ENCODE measurements at regions not wholly inside any gene's neighbourhood (a gene's known extent, or its start where the extent isn't known, plus 50 kb on each side); places are given as distances from the start of the nearest gene placed in this dataset.
"Not testable (repeated sequence)": the region's sequence is repeated elsewhere in the genome, so short reads cannot be mapped to it uniquely, and the experiment has no call there.

DNA sequence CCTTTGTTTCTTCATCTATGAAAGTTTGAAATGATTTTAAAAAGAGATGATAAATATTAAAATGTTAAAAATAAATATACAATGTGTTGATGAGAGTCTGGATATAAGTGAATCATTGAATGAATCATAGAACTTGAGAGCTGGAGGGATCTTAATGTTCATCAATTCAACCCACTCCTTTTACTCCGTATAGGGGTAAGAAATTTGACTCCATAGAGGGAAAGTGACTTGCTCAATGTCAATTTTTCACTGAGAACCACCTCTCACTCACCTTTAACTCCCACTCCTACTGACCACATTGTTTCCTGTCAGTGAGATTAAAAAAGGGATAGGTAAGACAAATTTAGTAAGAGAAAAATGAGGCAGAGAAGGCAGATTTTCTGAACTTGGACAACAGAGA lies 557.2 kb upstream of the GRIA3 start:
- no peak for DNase-seq (ENCODE audit: low read depth in 1 of 2, low spot score in 1 of 2)

- no peak for DNase-seq (ENCODE audit: low read depth in 1 of 2, low spot score in 1 of 2)
Measured at GRCh38 chrX:122641136-122641535, 542.9 kb upstream of the GRIA3 start.

- DNase-seq (ENCODE audit: low read depth in 1 of 2, low spot score in 1 of 2) = no peak
Measured at GRCh38 chrX:122641826-122642225, 542.3 kb upstream of the GRIA3 start.

- DNase-seq (ENCODE audit: low read depth in 1 of 2, low spot score in 1 of 2) = not testable (repeated sequence)
Measured at GRCh38 chrX:122655256-122655655, 528.8 kb upstream of the GRIA3 start.

- DNase-seq (ENCODE audit: low read depth in 1 of 2, low spot score in 1 of 2) = no peak
Measured at GRCh38 chrX:122666601-122667000, 517.5 kb upstream of the GRIA3 start.

- no peak for DNase-seq (ENCODE audit: low read depth in 1 of 2, low spot score in 1 of 2)
Measured at GRCh38 chrX:122667667-122668066, 516.4 kb upstream of the GRIA3 start.

DNA sequence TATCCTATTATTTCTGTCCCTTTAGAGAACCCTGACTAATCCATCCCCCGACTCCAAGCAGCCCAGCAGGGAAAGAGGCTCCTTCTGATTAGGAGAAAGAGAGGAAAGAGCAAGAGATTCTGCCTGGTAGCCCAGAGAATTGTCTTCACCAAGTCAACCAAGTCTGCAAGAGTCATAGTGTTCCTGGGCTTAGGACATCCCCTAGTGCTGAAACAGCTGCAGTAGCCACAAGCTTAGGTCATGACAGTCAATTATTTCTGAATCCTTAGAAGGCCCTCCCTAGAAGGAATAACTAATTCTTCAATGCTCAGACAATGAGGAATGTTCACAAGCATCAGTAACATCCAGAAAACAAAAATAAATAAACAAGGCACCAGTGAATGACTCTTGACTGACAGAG lies 480.3 kb upstream of the GRIA3 start:
- DNase-seq (ENCODE audit: low read depth in 1 of 2, low spot score in 1 of 2) = no peak

DNA sequence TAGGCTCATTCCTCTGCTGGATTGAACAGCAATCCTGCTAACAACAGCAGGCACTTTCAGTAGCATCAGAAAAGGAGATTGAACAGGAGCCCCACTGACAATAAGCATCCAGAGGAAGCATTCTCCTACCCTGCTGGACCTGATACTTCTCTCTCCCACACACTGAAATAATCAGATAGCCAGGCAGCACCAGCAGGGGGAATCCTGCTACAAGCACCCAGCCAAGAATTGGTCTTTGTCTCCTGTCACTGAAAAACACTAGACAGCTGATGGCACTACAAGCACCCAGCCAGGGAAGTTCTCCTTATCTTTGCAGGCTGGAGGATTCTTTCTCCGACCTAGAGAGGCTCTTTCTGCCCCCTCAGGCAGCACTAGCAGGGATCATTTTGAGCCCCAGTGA lies 444.3 kb upstream of the GRIA3 start:
- DNase-seq (ENCODE audit: low read depth in 1 of 2, low spot score in 1 of 2) = no peak

DNA sequence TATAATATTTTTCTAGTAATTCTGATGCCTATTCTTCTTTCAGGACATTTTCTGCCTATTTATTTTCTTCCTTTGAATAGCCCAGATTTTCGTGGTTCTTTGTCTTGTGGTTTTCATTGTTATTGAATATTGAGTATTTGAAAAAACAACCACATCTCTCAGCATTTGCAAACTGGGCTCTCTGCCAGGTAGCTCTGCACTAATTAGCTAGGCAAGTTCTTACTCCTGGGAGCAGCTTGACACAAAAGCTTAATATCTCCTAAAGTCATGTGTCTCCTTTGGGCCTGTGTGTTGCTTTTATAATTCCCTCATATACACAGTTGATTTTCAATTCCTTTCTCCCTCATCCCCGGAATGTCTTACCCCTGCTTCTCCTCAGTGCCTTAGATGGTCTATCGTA lies 413.5 kb upstream of the GRIA3 start:
- DNase-seq (ENCODE audit: low read depth in 1 of 2, low spot score in 1 of 2) = no peak

DNA sequence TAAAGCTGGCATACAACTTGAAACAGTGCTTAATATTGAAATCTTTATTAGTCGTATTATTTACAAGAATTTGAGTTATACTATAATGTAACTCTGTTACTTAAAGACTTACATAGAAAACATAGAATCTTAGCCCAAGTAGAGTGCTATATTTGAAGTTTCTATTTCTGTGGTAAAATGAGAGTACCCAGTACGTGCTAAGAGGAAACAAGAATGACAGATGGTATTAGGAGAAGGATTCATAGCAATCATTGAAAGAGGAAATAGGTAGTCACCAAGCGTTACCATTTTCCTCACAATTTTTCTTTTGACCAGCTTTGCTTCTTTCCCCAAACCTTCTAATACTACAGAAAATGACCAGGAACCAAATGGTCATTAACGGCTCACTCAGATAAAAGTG lies 412.1 kb upstream of the GRIA3 start:
- no peak for DNase-seq (ENCODE audit: low read depth in 1 of 2, low spot score in 1 of 2)

- no peak for DNase-seq (ENCODE audit: low read depth in 1 of 2, low spot score in 1 of 2)
Measured at GRCh38 chrX:122777766-122778165, 406.3 kb upstream of the GRIA3 start.

GRCh38 chrX:122783918-122784317 lies 400.2 kb upstream of the GRIA3 start:
- DNase-seq (ENCODE audit: low read depth in 1 of 2, low spot score in 1 of 2) = no peak

DNA sequence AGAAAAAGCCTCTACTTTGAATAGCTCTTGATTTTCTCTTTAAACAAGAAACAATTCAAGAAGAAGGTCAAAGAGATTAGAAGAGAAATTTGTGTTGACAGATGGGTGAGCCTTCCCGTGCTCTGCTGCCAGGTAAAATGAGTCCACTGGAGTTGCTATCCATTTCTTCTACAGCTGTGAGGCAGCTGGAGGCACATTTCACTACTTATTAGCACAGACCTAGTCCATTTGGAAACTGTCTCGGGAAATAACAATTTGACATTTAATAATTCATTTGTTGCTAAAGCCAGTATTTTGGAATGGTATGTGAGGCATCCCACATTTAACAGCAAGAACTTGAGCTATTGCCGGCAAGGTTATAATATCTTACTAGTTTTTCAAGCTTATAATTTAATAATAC lies 396.8 kb upstream of the GRIA3 start:
- no peak for DNase-seq (ENCODE audit: low read depth in 1 of 2, low spot score in 1 of 2)

DNA sequence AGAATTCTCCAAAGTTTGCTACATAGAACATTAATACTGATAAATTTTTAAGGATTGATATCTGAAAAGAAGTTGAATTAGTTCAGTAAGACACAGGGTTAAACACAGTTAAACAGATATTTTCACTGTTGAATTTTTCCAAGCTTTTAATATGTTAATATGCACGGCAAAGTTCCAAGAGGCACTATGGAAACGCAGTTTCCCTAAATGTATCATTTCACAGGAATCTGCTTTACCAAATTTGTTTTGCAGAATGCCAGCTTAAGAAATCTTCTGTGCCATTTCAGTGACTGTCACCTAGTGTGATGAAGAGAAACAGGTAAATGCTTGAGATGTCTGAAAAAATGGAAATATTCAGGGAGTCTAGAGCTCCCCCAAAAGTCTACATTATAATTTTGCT lies 395.9 kb upstream of the GRIA3 start:
- no peak for DNase-seq (ENCODE audit: low read depth in 1 of 2, low spot score in 1 of 2)

DNA sequence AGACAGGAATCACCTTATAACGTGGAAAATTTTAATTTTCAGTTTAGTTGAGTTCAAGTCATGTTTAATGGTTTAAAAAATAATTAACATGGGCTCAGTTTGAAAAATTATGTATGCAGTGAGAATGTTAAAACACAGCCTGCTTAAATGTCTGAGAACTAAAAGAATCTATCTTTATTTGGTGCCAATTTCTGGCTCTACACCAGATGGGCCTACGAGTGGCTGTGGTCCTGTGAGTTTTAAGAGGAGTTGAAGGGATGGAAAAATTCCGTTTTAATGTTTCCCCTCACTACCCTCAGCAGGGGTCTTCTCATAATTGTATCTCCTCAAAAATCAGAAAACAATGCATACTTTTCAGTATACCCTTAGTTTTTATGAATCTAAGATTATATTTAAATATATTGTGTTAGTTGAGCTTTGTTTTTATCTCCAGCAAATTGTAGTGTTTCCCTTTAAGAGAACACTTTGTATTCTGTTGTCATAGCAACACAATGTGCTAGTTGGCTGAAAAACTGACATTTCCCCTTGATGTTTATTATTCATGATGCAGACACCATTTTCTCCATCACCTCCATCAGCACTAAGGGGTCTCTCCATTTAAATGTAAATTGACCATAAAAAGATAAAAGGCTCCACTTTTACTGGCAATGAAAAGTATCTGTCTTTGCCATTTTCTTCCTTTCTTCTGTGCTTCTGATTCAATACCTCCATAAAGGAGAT lies 393.5 kb upstream of the GRIA3 start:
- no peak for DNase-seq (ENCODE audit: low read depth in 1 of 2, low spot score in 1 of 2)

GRCh38 chrX:122813876-122814275 lies 370.2 kb upstream of the GRIA3 start:
- no peak for DNase-seq (ENCODE audit: low read depth in 1 of 2, low spot score in 1 of 2)

DNA sequence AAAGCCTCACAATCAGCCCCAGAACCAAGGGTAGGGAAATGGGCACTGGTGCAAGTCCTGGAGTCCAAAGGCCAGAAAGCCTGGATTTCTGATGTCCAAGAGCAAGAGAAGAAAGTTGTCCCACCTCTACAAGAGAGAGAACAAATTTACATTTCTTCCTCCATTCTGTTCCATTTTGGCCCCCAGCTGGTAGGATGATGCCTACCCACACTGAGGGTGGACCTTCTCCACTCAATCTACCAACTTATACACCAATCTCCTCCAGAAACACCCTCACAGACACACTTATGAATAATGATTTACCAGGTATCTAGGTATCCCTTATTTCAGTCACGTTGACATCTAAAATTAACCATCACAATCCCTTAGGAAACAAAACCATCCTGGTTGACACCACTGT lies 367.8 kb upstream of the GRIA3 start:
- DNase-seq (ENCODE audit: low read depth in 1 of 2, low spot score in 1 of 2) = no peak

DNA sequence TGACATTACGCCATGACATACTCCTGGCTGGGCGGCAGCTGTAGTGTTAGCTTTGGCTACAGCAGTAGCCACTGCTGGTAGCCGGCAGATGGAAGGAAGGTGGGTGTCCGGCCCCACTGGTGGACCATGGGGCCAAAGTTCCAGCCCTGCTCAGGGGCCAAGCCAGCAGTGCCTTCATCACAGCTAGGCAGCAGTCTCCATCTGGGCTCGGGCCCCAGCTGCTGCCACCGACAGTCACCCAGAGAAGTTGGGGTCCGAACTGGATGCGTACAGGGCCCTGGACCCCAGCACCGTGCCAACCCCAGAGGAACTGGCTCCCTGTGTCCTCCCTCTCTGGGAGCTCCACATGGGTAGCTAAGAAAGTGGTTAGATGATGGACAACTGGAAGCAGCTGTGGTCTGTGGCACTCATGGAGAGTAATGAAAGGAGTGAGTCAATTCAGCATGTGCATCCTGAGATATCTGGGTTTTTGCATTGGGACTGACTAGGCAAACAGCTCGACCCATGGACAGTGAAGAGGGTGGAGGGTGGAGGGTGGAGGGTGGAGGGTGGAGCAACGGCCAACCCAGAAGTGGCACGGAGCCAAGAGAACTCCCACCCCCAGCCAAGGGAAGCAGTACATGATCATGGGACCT lies 366.6 kb upstream of the GRIA3 start:
- DNase-seq (ENCODE audit: low read depth in 1 of 2, low spot score in 1 of 2) = no peak

DNA sequence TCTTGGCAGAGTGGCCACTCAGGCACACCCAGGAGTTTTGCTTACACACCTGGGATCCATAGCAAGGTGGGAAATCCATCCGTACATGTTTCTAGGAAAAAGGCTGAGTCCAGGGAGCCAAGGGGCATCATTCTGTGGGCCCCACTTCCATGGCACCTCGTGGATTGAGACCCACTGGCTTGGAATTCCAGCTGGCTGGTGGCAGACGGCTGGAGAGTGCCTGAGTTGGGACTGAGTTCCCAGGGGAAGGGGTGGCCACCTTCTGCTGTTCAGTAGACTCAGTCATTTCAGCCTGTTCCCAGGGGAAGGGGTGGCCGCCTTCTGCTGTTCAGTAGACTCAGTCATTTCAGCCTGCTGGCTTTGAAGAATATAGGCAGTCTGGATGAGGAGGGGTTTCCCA lies 366.0 kb upstream of the GRIA3 start:
- DNase-seq (ENCODE audit: low read depth in 1 of 2, low spot score in 1 of 2) = no peak

DNA sequence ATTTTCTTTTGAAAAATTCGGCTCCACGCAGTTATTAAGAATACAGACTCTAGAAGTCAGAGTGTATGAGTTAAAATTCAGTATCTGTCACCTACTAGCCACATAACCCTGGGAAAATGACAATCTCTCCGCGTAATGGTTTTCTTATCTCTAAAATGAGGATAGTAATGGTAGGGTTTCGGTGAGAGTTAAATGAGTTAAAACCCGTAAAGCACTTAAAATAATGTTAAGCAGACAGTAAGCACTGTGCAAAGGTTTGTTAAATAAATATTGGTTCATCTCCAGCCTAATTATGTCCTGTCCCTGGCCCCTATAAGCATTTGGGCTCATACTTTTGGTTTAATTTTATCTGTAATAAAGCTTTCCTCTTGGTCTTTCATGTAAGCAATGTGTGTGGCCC lies 350.8 kb upstream of the GRIA3 start:
- DNase-seq (ENCODE audit: low read depth in 1 of 2, low spot score in 1 of 2) = no peak

DNA sequence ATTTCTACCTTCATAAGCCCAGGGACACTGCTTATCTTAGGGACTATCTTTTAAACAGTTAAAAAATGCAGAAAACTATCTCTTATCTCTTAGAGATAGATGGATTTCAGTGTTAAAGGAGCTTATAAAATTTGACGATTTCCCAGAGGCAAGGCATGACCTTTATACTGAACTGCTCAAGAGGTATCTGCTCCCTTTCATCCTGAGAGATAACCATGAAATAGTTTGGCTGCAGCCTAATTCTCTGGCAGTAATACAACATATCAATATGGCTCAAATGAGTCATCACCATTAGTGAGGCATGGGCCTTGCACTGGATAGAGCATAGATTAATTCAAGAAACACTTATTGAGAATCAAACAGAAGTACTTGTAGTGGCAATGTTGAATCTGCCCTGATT lies 348.2 kb upstream of the GRIA3 start:
- no peak for DNase-seq (ENCODE audit: low read depth in 1 of 2, low spot score in 1 of 2)

DNA sequence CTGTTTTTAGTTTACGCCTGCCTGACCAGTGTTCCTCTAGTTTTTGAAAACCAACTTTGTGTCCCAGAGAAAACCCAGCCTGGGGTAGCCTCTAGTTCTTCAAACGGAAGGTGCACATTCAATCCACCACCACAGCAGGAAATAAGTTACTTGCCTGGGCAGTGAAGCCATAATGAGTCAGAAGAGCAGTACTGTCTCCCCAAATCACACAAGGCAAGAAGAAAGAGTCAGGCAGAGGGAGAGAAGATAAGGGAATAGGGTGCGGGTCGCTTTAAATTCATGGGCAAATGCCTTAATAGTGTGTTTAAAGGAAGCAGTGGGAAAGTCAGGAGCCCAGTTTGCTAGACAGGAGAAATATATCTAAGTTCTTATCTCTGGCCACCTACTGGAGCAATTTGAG lies 333.8 kb upstream of the GRIA3 start:
- DNase-seq (ENCODE audit: low read depth in 1 of 2, low spot score in 1 of 2) = no peak

- no peak for DNase-seq (ENCODE audit: low read depth in 1 of 2, low spot score in 1 of 2)
Measured at GRCh38 chrX:122856205-122856604, 327.9 kb upstream of the GRIA3 start.
